Testis (tissue), 2 donors: ENCODE measurements at regions not wholly inside any gene's neighbourhood (a gene's known extent, or its start where the extent isn't known, plus 50 kb on each side); places are given as distances from the start of the nearest gene placed in this dataset.

ENCODE experiments used
- POLR2A ChIP-seq: fragments of 450-650 bp; IDR thresholded peaks from one replicate; pipeline ENCODE4 v1.6.1; 2017; ENCODE audit warnings: antibody characterized with exemption, mild to moderate bottlenecking, moderate library complexity
- TF ChIP-seq, protein P1 (sequence below), 3 experiments: fragments of 450-650 bp in 2 of 3; fragments of 200-600 bp in 1 of 3; sonication (generic) in 1 of 3; IDR thresholded peaks; one replicate each; pipeline ENCODE4 v1.5.1; 2016 to 2019; ENCODE audit warnings: antibody characterized with exemption in 3 of 3, mild to moderate bottlenecking in 2 of 3, moderate library complexity in 1 of 3

GRCh38 chr5:109614301-109614700, 75.4 kb upstream of the MAN2A1 start:
- TF ChIP-seq, protein P1, sequence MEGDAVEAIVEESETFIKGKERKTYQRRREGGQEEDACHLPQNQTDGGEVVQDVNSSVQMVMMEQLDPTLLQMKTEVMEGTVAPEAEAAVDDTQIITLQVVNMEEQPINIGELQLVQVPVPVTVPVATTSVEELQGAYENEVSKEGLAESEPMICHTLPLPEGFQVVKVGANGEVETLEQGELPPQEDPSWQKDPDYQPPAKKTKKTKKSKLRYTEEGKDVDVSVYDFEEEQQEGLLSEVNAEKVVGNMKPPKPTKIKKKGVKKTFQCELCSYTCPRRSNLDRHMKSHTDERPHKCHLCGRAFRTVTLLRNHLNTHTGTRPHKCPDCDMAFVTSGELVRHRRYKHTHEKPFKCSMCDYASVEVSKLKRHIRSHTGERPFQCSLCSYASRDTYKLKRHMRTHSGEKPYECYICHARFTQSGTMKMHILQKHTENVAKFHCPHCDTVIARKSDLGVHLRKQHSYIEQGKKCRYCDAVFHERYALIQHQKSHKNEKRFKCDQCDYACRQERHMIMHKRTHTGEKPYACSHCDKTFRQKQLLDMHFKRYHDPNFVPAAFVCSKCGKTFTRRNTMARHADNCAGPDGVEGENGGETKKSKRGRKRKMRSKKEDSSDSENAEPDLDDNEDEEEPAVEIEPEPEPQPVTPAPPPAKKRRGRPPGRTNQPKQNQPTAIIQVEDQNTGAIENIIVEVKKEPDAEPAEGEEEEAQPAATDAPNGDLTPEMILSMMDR (IDR thresholded peaks at IDR 0.05), result no peak
- no peak for TF ChIP-seq POLR2A
